HT1080 (cell line): ENCODE measurements at regions not wholly inside any gene's neighbourhood (a gene's known extent, or its start where the extent isn't known, plus 50 kb on each side); places are given as distances from the start of the nearest gene placed in this dataset. TPM values are rescaled to one million over a fixed set of nuclear protein-coding genes. Genes with fewer than 3 reads are reported as not detected.

Source experiments
- small RNA-seq: library from RNA; depleted of rRNA; stranded (forward); fragments of <200 nt; gene quantifications from one replicate; pipeline ENCODE3, GENCODE V24; 2014

Small RNA genes lying in the stretch of these regions (small RNA-seq; reads per million reads assigned to genes)
- not detected for gene AC234779.1
